ENCODE measurements at regions not wholly inside any gene's neighbourhood (a gene's known extent, or its start where the extent isn't known, plus 50 kb on each side); places are given as distances from the start of the nearest gene placed in this dataset.

GRCh38 chr16:72612718-72613117 is 435.2 kb downstream of the ZFHX3 start:
- TF ChIP-seq CTCF (conservative IDR thresholded peaks at IDR 0.05 in 1 of 2, IDR thresholded peaks at IDR 0.05 in 1 of 2; ENCODE audit: low read depth in 1 of 2, low read length in 2 of 2) (no peak), EZH2 (IDR thresholded peaks at IDR 0.05; ENCODE audit: low read length, missing control alignments) (no peak)

All from fibroblast of lung (primary cell).